GM12878 (cell line): ENCODE measurements at regions not wholly inside any gene's neighbourhood (a gene's known extent, or its start where the extent isn't known, plus 50 kb on each side); places are given as distances from the start of the nearest gene placed in this dataset.

ENCODE experiments used
- CTCF ChIP-seq, 3 experiments: IDR thresholded peaks in 2 of 3; conservative IDR thresholded peaks in 1 of 3; 2 replicates each; pipeline ENCODE4 v1.5.1; 2011; ENCODE audit warnings: low read depth in 3 of 3, low read length in 3 of 3, mild to moderate bottlenecking in 3 of 3, control low read depth in 2 of 3, moderate library complexity in 2 of 3, inconsistent platforms in 1 of 3, mixed read lengths in 1 of 3; ENCODE audit not compliant: control insufficient read depth in 2 of 3, insufficient read depth in 1 of 3; ENCODE audit errors: extremely low read depth in 1 of 3
- EGR1 ChIP-seq, 2 experiments: IDR thresholded peaks; 1 replicate in 1 of 2; 2 replicates in 1 of 2; pipeline ENCODE4 v1.6.1; 2011 to 2012; ENCODE audit warnings: low read depth in 2 of 2, low read length in 2 of 2, borderline replicate concordance in 1 of 2, mild to moderate bottlenecking in 1 of 2, moderate library complexity in 1 of 2
- ETV6 ChIP-seq, 2 experiments: fragments of 450-650 bp in 1 of 2; IDR thresholded peaks in 1 of 2; conservative IDR thresholded peaks in 1 of 2; 2 replicates each; pipeline ENCODE4 v1.6.1; 2014; ENCODE audit warnings: antibody characterized with exemption in 1 of 2, borderline replicate concordance in 1 of 2, low read depth in 1 of 2, mild to moderate bottlenecking in 1 of 2, moderate library complexity in 1 of 2
- HDAC6 ChIP-seq: fragments of 200-600 bp; sonication (generic); IDR thresholded peaks from one replicate; pipeline ENCODE4 v1.8.0; 2017; ENCODE audit warnings: antibody characterized with exemption; ENCODE audit not compliant: unreplicated experiment
- IRF5 ChIP-seq: fragments of 450-650 bp; IDR thresholded peaks from 2 replicates; pipeline ENCODE4 v1.6.1; 2017; ENCODE audit warnings: borderline replicate concordance
- JUND ChIP-seq: IDR thresholded peaks from 2 replicates; pipeline ENCODE4 v1.6.1; 2012; ENCODE audit warnings: low read depth, mild to moderate bottlenecking, low read length, improper control_type of control experiment, moderate library complexity
- MAX ChIP-seq: IDR thresholded peaks from 2 replicates; pipeline ENCODE4 v1.6.1; 2012; ENCODE audit warnings: low read depth, low read length, improper control_type of control experiment
- POLR2AphosphoS5 ChIP-seq: IDR thresholded peaks from 2 replicates; pipeline ENCODE4 v1.6.1; 2011; ENCODE audit warnings: mild to moderate bottlenecking, low read length, inconsistent platforms
- RAD21 ChIP-seq: IDR thresholded peaks from 2 replicates; pipeline ENCODE4 v1.6.1; 2011; ENCODE audit warnings: mild to moderate bottlenecking, low read depth, low read length, moderate library complexity; ENCODE audit not compliant: insufficient read depth
- SMC3 ChIP-seq: IDR thresholded peaks from 2 replicates; pipeline ENCODE4 v1.6.1; 2011; ENCODE audit warnings: low read length, improper control_type of control experiment, borderline replicate concordance

- TF ChIP-seq MAX (no peak), ETV6 (conservative IDR thresholded peaks at IDR 0.05 in 1 of 2, IDR thresholded peaks at IDR 0.05 in 1 of 2; ENCODE audit: borderline replicate concordance in 1 of 2, low read depth in 1 of 2) (no peak), JUND (no peak), IRF5 (no peak), CTCF (IDR thresholded peaks at IDR 0.05 in 2 of 3, conservative IDR thresholded peaks at IDR 0.05 in 1 of 3; ENCODE audit: control insufficient read depth in 2 of 3, extremely low read depth in 1 of 3, insufficient read depth in 1 of 3, low read depth in 3 of 3, low read length in 3 of 3) (no peak), SMC3 (no peak), POLR2AphosphoS5 (no peak), EGR1 (IDR thresholded peaks at IDR 0.05; ENCODE audit: borderline replicate concordance in 1 of 2, low read depth in 2 of 2, low read length in 2 of 2) (no peak), HDAC6 (no peak), RAD21 (no peak)
Observed at GRCh38 chr18:79597176-79597830, 82.3 kb upstream of the CTDP1 start.
